ENCODE measurements at regions not wholly inside any gene's neighbourhood (a gene's known extent, or its start where the extent isn't known, plus 50 kb on each side); places are given as distances from the start of the nearest gene placed in this dataset.
"Not testable (repeated sequence)": the region's sequence is repeated elsewhere in the genome, so short reads cannot be mapped to it uniquely, and the experiment has no call there.

GRCh38 chr3:26964313-26964712 is 341.7 kb downstream of the LRRC3B start:
- DNase-seq (ENCODE audit: low read depth in 4 of 4, low spot score in 3 of 4) = no peak

- DNase-seq (ENCODE audit: low read depth in 4 of 4, low spot score in 3 of 4) = no peak
Measured at GRCh38 chr3:26964836-26965235, 342.3 kb downstream of the LRRC3B start.

GRCh38 chr3:26967501-26967900 is 344.9 kb downstream of the LRRC3B start:
- no peak for DNase-seq (ENCODE audit: low read depth in 4 of 4, low spot score in 3 of 4)

- no peak for DNase-seq (ENCODE audit: low read depth in 4 of 4, low spot score in 3 of 4)
Measured at GRCh38 chr3:26984416-26985390, 362.1 kb downstream of the LRRC3B start.

GRCh38 chr3:26989037-26989436 is 366.5 kb downstream of the LRRC3B start:
- no peak for DNase-seq (ENCODE audit: low read depth in 4 of 4, low spot score in 3 of 4)

GRCh38 chr3:26997226-26997625 is 372.0 kb downstream of the NEK10 start:
- no peak for DNase-seq (ENCODE audit: low read depth in 4 of 4, low spot score in 3 of 4)

- DNase-seq (ENCODE audit: low read depth in 4 of 4, low spot score in 3 of 4) = no peak
Measured at GRCh38 chr3:27010834-27011233, 358.3 kb downstream of the NEK10 start.

- no peak for DNase-seq (ENCODE audit: low read depth in 4 of 4, low spot score in 3 of 4)
Measured at GRCh38 chr3:27022096-27022761, 347.0 kb downstream of the NEK10 start.

GRCh38 chr3:27024493-27024892 is 344.7 kb downstream of the NEK10 start:
- no peak for DNase-seq (ENCODE audit: low read depth in 4 of 4, low spot score in 3 of 4)

- no peak for DNase-seq (ENCODE audit: low read depth in 4 of 4, low spot score in 3 of 4)
Measured at GRCh38 chr3:27025718-27026117, 343.5 kb downstream of the NEK10 start.

- DNase-seq (ENCODE audit: low read depth in 4 of 4, low spot score in 3 of 4) = no peak
Measured at GRCh38 chr3:27031476-27031875, 337.7 kb downstream of the NEK10 start.

GRCh38 chr3:27034255-27034654 is 334.9 kb downstream of the NEK10 start:
- no peak for DNase-seq (ENCODE audit: low read depth in 4 of 4, low spot score in 3 of 4)

GRCh38 chr3:27040674-27041073 is 328.5 kb downstream of the NEK10 start:
- DNase-seq (ENCODE audit: low read depth in 4 of 4, low spot score in 3 of 4) = no peak

- DNase-seq (ENCODE audit: low read depth in 4 of 4, low spot score in 3 of 4) = not testable (repeated sequence)
Measured at GRCh38 chr3:27042541-27042940, 326.6 kb downstream of the NEK10 start.

- no peak for DNase-seq (ENCODE audit: low read depth in 4 of 4, low spot score in 3 of 4)
Measured at GRCh38 chr3:27043328-27043955, 325.7 kb downstream of the NEK10 start.

GRCh38 chr3:27044931-27045481 is 324.2 kb downstream of the NEK10 start:
- DNase-seq (ENCODE audit: low read depth in 4 of 4, low spot score in 3 of 4) = no peak

- DNase-seq (ENCODE audit: low read depth in 4 of 4, low spot score in 3 of 4) = peak in 1 of 4 donors; percentile 7
Measured at GRCh38 chr3:27046351-27046750, 322.8 kb downstream of the NEK10 start.

GRCh38 chr3:27049792-27050191 is 319.4 kb downstream of the NEK10 start:
- DNase-seq (ENCODE audit: low read depth in 4 of 4, low spot score in 3 of 4) = no peak

GRCh38 chr3:27051527-27051926 is 317.7 kb downstream of the NEK10 start:
- DNase-seq (ENCODE audit: low read depth in 4 of 4, low spot score in 3 of 4) = not testable (repeated sequence)

GRCh38 chr3:27056326-27056725 is 312.9 kb downstream of the NEK10 start:
- DNase-seq (ENCODE audit: low read depth in 4 of 4, low spot score in 3 of 4) = no peak

GRCh38 chr3:27059489-27059888 is 309.7 kb downstream of the NEK10 start:
- no peak for DNase-seq (ENCODE audit: low read depth in 4 of 4, low spot score in 3 of 4)
